K562 (cell line): ENCODE measurements at regions not wholly inside any gene's neighbourhood (a gene's known extent, or its start where the extent isn't known, plus 50 kb on each side); places are given as distances from the start of the nearest gene placed in this dataset.

ENCODE experiments used
- ATF7 ChIP-seq: fragments of 450-650 bp; IDR thresholded peaks from 2 replicates; pipeline ENCODE4 v1.7.1; 2014; ENCODE audit warnings: mild to moderate bottlenecking, moderate library complexity
- CHD2 ChIP-seq: IDR thresholded peaks from 2 replicates; pipeline ENCODE4 v1.6.1; 2011; ENCODE audit warnings: low read depth, low read length
- EP300 ChIP-seq: IDR thresholded peaks from 2 replicates; pipeline ENCODE4 v1.6.1; 2012; ENCODE audit warnings: low read length, improper control_type of control experiment
- GMEB1 ChIP-seq: fragments of 250-450 bp; sonication (Bioruptor Pico); IDR thresholded peaks from 2 replicates; pipeline ENCODE4 v1.4.0; 2020; ENCODE audit warnings: mild to moderate bottlenecking
- SMARCC2 ChIP-seq: fragments of 450-650 bp; IDR thresholded peaks from 2 replicates; pipeline ENCODE4 v1.6.1; 2017; ENCODE audit warnings: antibody characterized with exemption, moderate library complexity, mild to moderate bottlenecking, low read depth
- TAF1 ChIP-seq: IDR thresholded peaks from 2 replicates; pipeline ENCODE4 v1.6.1; 2011; ENCODE audit warnings: mild to moderate bottlenecking, low read length, moderate library complexity; ENCODE audit not compliant: insufficient read depth, control insufficient read depth, severe bottlenecking; ENCODE audit errors: extremely low read depth
- ZZZ3 ChIP-seq: fragments of 450-650 bp; IDR thresholded peaks from 2 replicates; pipeline ENCODE4 v1.6.1; 2016; ENCODE audit warnings: antibody characterized with exemption, mild to moderate bottlenecking, moderate library complexity
- TF ChIP-seq, protein P1 (sequence below), 3 experiments: IDR thresholded peaks in 2 of 3; conservative IDR thresholded peaks in 1 of 3; 2 replicates each; pipeline ENCODE4 v1.5.1; 2011 to 2012; ENCODE audit warnings: low read length in 3 of 3, mild to moderate bottlenecking in 3 of 3, control low read depth in 2 of 3, improper control_type of control experiment in 1 of 3, inconsistent platforms in 1 of 3, low read depth in 1 of 3, mixed read lengths in 1 of 3, moderate library complexity in 1 of 3; ENCODE audit not compliant: insufficient read depth in 2 of 3

- TF ChIP-seq EP300, result no peak
- no peak for TF ChIP-seq SMARCC2
- TF ChIP-seq TAF1, result no peak
- no peak for TF ChIP-seq ATF7
- no peak for TF ChIP-seq GMEB1 (CRISPR knock-in tag)
- TF ChIP-seq, protein P1, sequence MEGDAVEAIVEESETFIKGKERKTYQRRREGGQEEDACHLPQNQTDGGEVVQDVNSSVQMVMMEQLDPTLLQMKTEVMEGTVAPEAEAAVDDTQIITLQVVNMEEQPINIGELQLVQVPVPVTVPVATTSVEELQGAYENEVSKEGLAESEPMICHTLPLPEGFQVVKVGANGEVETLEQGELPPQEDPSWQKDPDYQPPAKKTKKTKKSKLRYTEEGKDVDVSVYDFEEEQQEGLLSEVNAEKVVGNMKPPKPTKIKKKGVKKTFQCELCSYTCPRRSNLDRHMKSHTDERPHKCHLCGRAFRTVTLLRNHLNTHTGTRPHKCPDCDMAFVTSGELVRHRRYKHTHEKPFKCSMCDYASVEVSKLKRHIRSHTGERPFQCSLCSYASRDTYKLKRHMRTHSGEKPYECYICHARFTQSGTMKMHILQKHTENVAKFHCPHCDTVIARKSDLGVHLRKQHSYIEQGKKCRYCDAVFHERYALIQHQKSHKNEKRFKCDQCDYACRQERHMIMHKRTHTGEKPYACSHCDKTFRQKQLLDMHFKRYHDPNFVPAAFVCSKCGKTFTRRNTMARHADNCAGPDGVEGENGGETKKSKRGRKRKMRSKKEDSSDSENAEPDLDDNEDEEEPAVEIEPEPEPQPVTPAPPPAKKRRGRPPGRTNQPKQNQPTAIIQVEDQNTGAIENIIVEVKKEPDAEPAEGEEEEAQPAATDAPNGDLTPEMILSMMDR (IDR thresholded peaks at IDR 0.05 in 2 of 3, conservative IDR thresholded peaks at IDR 0.05 in 1 of 3; ENCODE audit: insufficient read depth in 2 of 3, low read depth in 1 of 3, low read length in 3 of 3), result no peak
- TF ChIP-seq CHD2, result no peak
- TF ChIP-seq ZZZ3, result no peak
These were observed 51.1 kb downstream of the PTGR3 start for GRCh38 chr18:75157851-75158250.
